NCI-H2227 (cell line): ENCODE measurements at regions not wholly inside any gene's neighbourhood (a gene's known extent, or its start where the extent isn't known, plus 50 kb on each side); places are given as distances from the start of the nearest gene placed in this dataset.

Experiments
- DNase-seq: peaks from one replicate; lab custom pipeline; 2025; ENCODE audit not compliant: unreplicated experiment; lab: John Stamatoyannopoulos, UW

- DNase-seq = peak; percentile 62
These were observed 143.8 kb upstream of the TMEM106B start for GRCh38 chr7:12067156-12067831.

- DNase-seq = no peak
These were observed 141.3 kb upstream of the TMEM106B start for GRCh38 chr7:12069757-12070156.

GRCh38 chr7:12074889-12075288, 136.2 kb upstream of the TMEM106B start:
- no peak for DNase-seq

GRCh38 chr7:12080006-12080405, 131.1 kb upstream of the TMEM106B start:
- no peak for DNase-seq

GRCh38 chr7:12085516-12085915, 125.6 kb upstream of the TMEM106B start:
- no peak for DNase-seq

- DNase-seq = no peak
These were observed 120.9 kb upstream of the TMEM106B start for GRCh38 chr7:12089951-12090756.

GRCh38 chr7:12090757-12091221, 120.3 kb upstream of the TMEM106B start:
- DNase-seq = no peak

- no peak for DNase-seq
These were observed 119.9 kb upstream of the TMEM106B start for GRCh38 chr7:12091231-12091630.

GRCh38 chr7:12092499-12093130, 118.5 kb upstream of the TMEM106B start:
- no peak for DNase-seq

- DNase-seq = no peak
These were observed 117.7 kb upstream of the TMEM106B start for GRCh38 chr7:12093365-12093764.

- no peak for DNase-seq
These were observed 116.7 kb upstream of the TMEM106B start for GRCh38 chr7:12094365-12094921.

- DNase-seq = peak; percentile 19
These were observed 109.0 kb upstream of the TMEM106B start for GRCh38 chr7:12102126-12102525.

- DNase-seq = no peak
These were observed 108.6 kb upstream of the TMEM106B start for GRCh38 chr7:12102527-12102926.

- DNase-seq = no peak
These were observed 107.1 kb upstream of the TMEM106B start for GRCh38 chr7:12103948-12104347.

GRCh38 chr7:12107381-12107780, 103.7 kb upstream of the TMEM106B start:
- no peak for DNase-seq

- no peak for DNase-seq
These were observed 103.2 kb upstream of the TMEM106B start for GRCh38 chr7:12107841-12108254.

GRCh38 chr7:12110425-12110824, 100.7 kb upstream of the TMEM106B start:
- DNase-seq = no peak

GRCh38 chr7:12111422-12112405, 99.4 kb upstream of the TMEM106B start:
- peak; percentile 82 for DNase-seq

GRCh38 chr7:12117170-12117569, 93.9 kb upstream of the TMEM106B start:
- DNase-seq = no peak

GRCh38 chr7:12119620-12120303, 91.3 kb upstream of the TMEM106B start:
- peak; percentile 84 for DNase-seq
